SK-N-SH treated with all-trans-retinoic acid at 6 μM for 48 hours (cell line): ENCODE measurements at regions not wholly inside any gene's neighbourhood (a gene's known extent, or its start where the extent isn't known, plus 50 kb on each side); places are given as distances from the start of the nearest gene placed in this dataset.

Experiments used
- ARNTL ChIP-seq: fragments of 450-650 bp; formaldehyde crosslinking; IDR thresholded peaks from 2 replicates; pipeline ENCODE4 v1.5.0; 2020; ENCODE audit warnings: low read depth, mild to moderate bottlenecking, moderate library complexity, borderline replicate concordance
- CSRNP3 ChIP-seq: fragments of 250-450 bp; sonication (Bioruptor Pico); IDR thresholded peaks from 2 replicates; pipeline ENCODE4 v1.5.1; 2021; ENCODE audit warnings: mild to moderate bottlenecking, moderate library complexity
- ESRRG ChIP-seq: fragments of 250-450 bp; sonication (Bioruptor Pico); IDR thresholded peaks from 2 replicates; pipeline ENCODE4 v1.6.1; 2021; ENCODE audit warnings: mild to moderate bottlenecking
- ISL1 ChIP-seq: fragments of 250-450 bp; sonication (Bioruptor Pico); IDR thresholded peaks from 2 replicates; pipeline ENCODE4 v2.1.2; 2022; ENCODE audit warnings: mild to moderate bottlenecking, moderate library complexity
- RARB ChIP-seq: fragments of 250-450 bp; sonication (Bioruptor Pico); IDR thresholded peaks from 2 replicates; pipeline ENCODE4 v1.8.0; 2021; ENCODE audit warnings: mild to moderate bottlenecking, moderate library complexity
- SNAI2 ChIP-seq: fragments of 250-450 bp; sonication (Bioruptor Pico); IDR thresholded peaks from 2 replicates; pipeline ENCODE4 v1.5.0; 2020; ENCODE audit warnings: mild to moderate bottlenecking, moderate library complexity
- TCF4 ChIP-seq: fragments of 250-450 bp; sonication (Bioruptor Pico); IDR thresholded peaks from 2 replicates; pipeline ENCODE4 v1.8.0; 2021; ENCODE audit warnings: mild to moderate bottlenecking, moderate library complexity, borderline replicate concordance
- TOX ChIP-seq: fragments of 250-450 bp; sonication (Bioruptor Pico); IDR thresholded peaks from 2 replicates; pipeline ENCODE4 v1.8.0; 2021; ENCODE audit warnings: mild to moderate bottlenecking, moderate library complexity, borderline replicate concordance
- TSHZ2 ChIP-seq: fragments of 250-450 bp; sonication (Bioruptor Pico); IDR thresholded peaks from 2 replicates; pipeline ENCODE4 v1.5.0; 2020; ENCODE audit warnings: mild to moderate bottlenecking, moderate library complexity
- ZC3H10 ChIP-seq: fragments of 250-450 bp; sonication (Bioruptor Pico); IDR thresholded peaks from 2 replicates; pipeline ENCODE4 v1.5.1; 2021; ENCODE audit warnings: mild to moderate bottlenecking, moderate library complexity
- ZFP3 ChIP-seq: fragments of 250-450 bp; sonication (Bioruptor Pico); IDR thresholded peaks from 2 replicates; pipeline ENCODE4 v1.5.0; 2020; ENCODE audit warnings: mild to moderate bottlenecking, moderate library complexity
- ZFP30 ChIP-seq: fragments of 450-650 bp; formaldehyde crosslinking; IDR thresholded peaks from 2 replicates; pipeline ENCODE4 v1.5.0; 2022; ENCODE audit warnings: mild to moderate bottlenecking, moderate library complexity
- ZNF8 ChIP-seq: fragments of 450-650 bp; formaldehyde crosslinking; IDR thresholded peaks from 2 replicates; pipeline ENCODE4 v1.5.0; 2020; ENCODE audit warnings: mild to moderate bottlenecking, moderate library complexity

GRCh38 chr9:104326912-104327311, 177.2 kb upstream of the OR13F1 start:
- no peak for TF ChIP-seq TCF4 (CRISPR knock-in tag)
- no peak for TF ChIP-seq TOX
- TF ChIP-seq ZFP3 (CRISPR knock-in tag) = no peak
- no peak for TF ChIP-seq SNAI2 (CRISPR knock-in tag)
- no peak for TF ChIP-seq ZC3H10 (CRISPR knock-in tag)
- no peak for TF ChIP-seq ARNTL (CRISPR knock-in tag)
- no peak for TF ChIP-seq ESRRG
- no peak for TF ChIP-seq CSRNP3 (CRISPR knock-in tag)
- no peak for TF ChIP-seq TSHZ2 (CRISPR knock-in tag)
- TF ChIP-seq ZNF8 = no peak
- TF ChIP-seq ISL1 (CRISPR knock-in tag) = no peak
- no peak for TF ChIP-seq ZFP30
- no peak for TF ChIP-seq RARB (CRISPR knock-in tag)
